ENCODE measurements at regions not wholly inside any gene's neighbourhood (a gene's known extent, or its start where the extent isn't known, plus 50 kb on each side); places are given as distances from the start of the nearest gene placed in this dataset.

- ATAC-seq (no peak), FAIRE-seq (no peak), DNase-seq (ENCODE audit: low read depth, low spot score) (no peak)
- no peak for TF ChIP-seq TAF1 (IDR thresholded peaks at IDR 0.05; ENCODE audit: borderline replicate concordance, low read depth, low read length)
- no peak for TF ChIP-seq RCOR1 (conservative IDR thresholded peaks at IDR 0.05; ENCODE audit: low read depth, low read length)
- no peak for TF ChIP-seq IKZF2 (IDR thresholded peaks at IDR 0.05)
- TF ChIP-seq WRNIP1 (IDR thresholded peaks at IDR 0.05; ENCODE audit: borderline replicate concordance, low read depth, low read length): no peak
- no peak for TF ChIP-seq ATF3 (IDR thresholded peaks at IDR 0.05; ENCODE audit: borderline replicate concordance, extremely low read depth, low read depth, low read length)
- no peak for TF ChIP-seq ZNF622 (IDR thresholded peaks at IDR 0.05)
- TF ChIP-seq EP300 (IDR thresholded peaks at IDR 0.05; ENCODE audit: borderline replicate concordance in 1 of 2, control insufficient read depth in 1 of 2, low read depth in 2 of 2, low read length in 2 of 2): no peak
- no peak for TF ChIP-seq HCFC1 (IDR thresholded peaks at IDR 0.05; ENCODE audit: low read length)
- no peak for TF ChIP-seq ZNF384 (IDR thresholded peaks at IDR 0.05; ENCODE audit: borderline replicate concordance, low read depth, low read length)
- TF ChIP-seq EZH2 (IDR thresholded peaks at IDR 0.05; ENCODE audit: borderline replicate concordance, control insufficient read depth, low read depth, low read length): no peak
- TF ChIP-seq CREM (IDR thresholded peaks at IDR 0.05; ENCODE audit: low read depth): no peak
- TF ChIP-seq SMC3 (IDR thresholded peaks at IDR 0.05; ENCODE audit: borderline replicate concordance, low read length): no peak
- TF ChIP-seq ZBTB33 (IDR thresholded peaks at IDR 0.05): no peak
- no peak for TF ChIP-seq DPF2 (IDR thresholded peaks at IDR 0.05)
- no peak overlapping the region for H3K4me3 ChIP-seq
- no peaks in the 10 kb centered on the region for H3K4me1 ChIP-seq (ENCODE audit: control insufficient read depth, insufficient read depth, low read length)
- H3K79me2 ChIP-seq (ENCODE audit: control insufficient read depth, insufficient read depth, low read length): no peaks in the 10 kb centered on the region
- H4K20me1 ChIP-seq (ENCODE audit: control insufficient read depth, insufficient read depth): no peaks in the 10 kb centered on the region
- ChIA-PET CTCF (interaction anchor here (1.9 kb wide), 1 partner anchor 42 kb away, joined by 7 read pairs; no protein-coding TSS in a partner anchor), SMC1A (ENCODE audit: uncharacterized antibody, unreplicated experiment) (no interaction called here), POLR2A (no interaction called here), RAD21 (ENCODE audit: unreplicated experiment) (no interaction called here)
- no peaks in the 10 kb centered on the region for H3K9me3 ChIP-seq (replicated peaks; ENCODE audit: control insufficient read depth, insufficient read depth, low read length)
- no peak overlapping the region for H2AFZ ChIP-seq (ENCODE audit: control insufficient read depth, low read depth, low read length)
- no peak overlapping the region for H3K9ac ChIP-seq (ENCODE audit: control insufficient read depth, insufficient read depth, low read length)
- no peak overlapping the region for H3K27ac ChIP-seq (ENCODE audit: control insufficient read depth, insufficient read depth)
- in situ Hi-C loops (cut with MboI): no loop called here
- H3K4me2 ChIP-seq (ENCODE audit: control insufficient read depth, insufficient read depth): no peak overlapping the region
- H3K27me3 ChIP-seq (replicated peaks in 1 of 2; ENCODE audit: control insufficient read depth in 2 of 2, insufficient read depth in 2 of 2, low read length in 1 of 2): no peaks in the 10 kb centered on the region
- H3K36me3 ChIP-seq (ENCODE audit: control insufficient read depth in 2 of 2, insufficient read depth in 2 of 2, low read length in 1 of 2): no peaks in the 10 kb centered on the region
- intact Hi-C loops (cut with micrococcal nuclease; ENCODE audit: unreplicated experiment): no loop called here
- 30% methylated on average over 9 of the region's 9 CpGs for WGBS (ENCODE audit: insufficient coverage, insufficient replicate concordance, low lambda C conversion rate, missing lambda C conversion rate)
- BruUV-seq (replicated peaks): no TSS peak
These were observed 389.8 kb downstream of the NUAK1 start for GRCh38 chr12:105748806-105749600.
